Lower lobe of right lung (tissue), 2 donors: ENCODE measurements at regions not wholly inside any gene's neighbourhood (a gene's known extent, or its start where the extent isn't known, plus 50 kb on each side); places are given as distances from the start of the nearest gene placed in this dataset.

Source experiments
- ATAC-seq, 2 donors: fragments of 200-7000 bp; cut with Tn5 transposase; one replicate each; pipeline ENCODE4 v1.9.1; 2020 to 2022; ENCODE audit warnings: mild to moderate bottlenecking in 2 of 2, moderate library complexity in 2 of 2
- DNase-seq: peaks from one replicate; pipeline ENCODE4 v3.0.0-alpha.2; 2020
- H3K27ac ChIP-seq: fragments of 200-600 bp; one replicate; pipeline ENCODE4 v1.8.0; 2022
- H3K27me3 ChIP-seq: fragments of 200-600 bp; one replicate; pipeline ENCODE4 v1.8.0; 2022; ENCODE audit warnings: low read depth
- H3K36me3 ChIP-seq: fragments of 200-600 bp; one replicate; pipeline ENCODE4 v1.8.0; 2022; ENCODE audit warnings: mild to moderate bottlenecking
- H3K4me1 ChIP-seq: fragments of 200-600 bp; one replicate; pipeline ENCODE4 v1.8.0; 2022
- H3K4me3 ChIP-seq: fragments of 200-600 bp; one replicate; pipeline ENCODE4 v1.8.0; 2022; ENCODE audit warnings: mild to moderate bottlenecking
- H3K9me3 ChIP-seq: fragments of 200-600 bp; one replicate; pipeline ENCODE4 v1.8.0; 2022
- intact Hi-C: fragments of 100-400 bp; cut with DNase I; formaldehyde crosslinking; loops from one replicate; pipeline ENCODE4 v1.11.0; 2022
- TF ChIP-seq, protein P1 (sequence below): fragments of 200-600 bp; IDR thresholded peaks from one replicate; pipeline ENCODE4 v1.8.0; 2022; ENCODE audit warnings: antibody characterized with exemption, mild to moderate bottlenecking
- donor health status: DM: no; HTN: yes; CAD: no; lungs with severe emphysema.

GRCh38 chr2:144751142-144751905 is 231.4 kb upstream of the ZEB2 start:
- intact Hi-C loops: no loop called here
- Histone ChIP-seq H3K36me3 (no peaks in the 10 kb centered on the region), H3K27ac (no peak overlapping the region), H3K27me3 (no peaks in the 10 kb centered on the region), H3K4me1 (no peaks in the 10 kb centered on the region), H3K9me3 (peaks cover 24% of the 10 kb centered on the region), H3K4me3 (no peak overlapping the region)
- no peak for DNase-seq
- TF ChIP-seq, protein P1, sequence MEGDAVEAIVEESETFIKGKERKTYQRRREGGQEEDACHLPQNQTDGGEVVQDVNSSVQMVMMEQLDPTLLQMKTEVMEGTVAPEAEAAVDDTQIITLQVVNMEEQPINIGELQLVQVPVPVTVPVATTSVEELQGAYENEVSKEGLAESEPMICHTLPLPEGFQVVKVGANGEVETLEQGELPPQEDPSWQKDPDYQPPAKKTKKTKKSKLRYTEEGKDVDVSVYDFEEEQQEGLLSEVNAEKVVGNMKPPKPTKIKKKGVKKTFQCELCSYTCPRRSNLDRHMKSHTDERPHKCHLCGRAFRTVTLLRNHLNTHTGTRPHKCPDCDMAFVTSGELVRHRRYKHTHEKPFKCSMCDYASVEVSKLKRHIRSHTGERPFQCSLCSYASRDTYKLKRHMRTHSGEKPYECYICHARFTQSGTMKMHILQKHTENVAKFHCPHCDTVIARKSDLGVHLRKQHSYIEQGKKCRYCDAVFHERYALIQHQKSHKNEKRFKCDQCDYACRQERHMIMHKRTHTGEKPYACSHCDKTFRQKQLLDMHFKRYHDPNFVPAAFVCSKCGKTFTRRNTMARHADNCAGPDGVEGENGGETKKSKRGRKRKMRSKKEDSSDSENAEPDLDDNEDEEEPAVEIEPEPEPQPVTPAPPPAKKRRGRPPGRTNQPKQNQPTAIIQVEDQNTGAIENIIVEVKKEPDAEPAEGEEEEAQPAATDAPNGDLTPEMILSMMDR: no peak
- no peak for ATAC-seq

DNA sequence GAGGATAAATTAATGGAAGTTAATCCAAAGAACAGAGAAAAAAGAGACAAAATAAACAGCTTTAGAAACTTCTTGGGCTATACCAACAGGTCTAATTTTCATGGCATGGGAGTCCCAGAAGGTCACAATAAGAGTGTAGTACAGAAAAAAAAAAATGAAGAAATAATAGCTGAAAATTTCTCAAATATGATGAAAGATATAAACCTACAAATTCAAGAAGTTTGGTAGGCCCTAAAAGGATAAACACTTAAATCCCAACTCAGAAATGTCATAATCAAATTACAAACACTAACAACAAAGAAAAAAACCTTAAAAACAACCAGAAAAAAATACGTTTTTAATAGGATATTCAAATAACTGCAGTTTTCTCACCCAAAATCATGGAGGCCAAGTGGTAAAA is 229.3 kb upstream of the ZEB2 start:
- ATAC-seq: no peak
- intact Hi-C loops: no loop called here

DNA sequence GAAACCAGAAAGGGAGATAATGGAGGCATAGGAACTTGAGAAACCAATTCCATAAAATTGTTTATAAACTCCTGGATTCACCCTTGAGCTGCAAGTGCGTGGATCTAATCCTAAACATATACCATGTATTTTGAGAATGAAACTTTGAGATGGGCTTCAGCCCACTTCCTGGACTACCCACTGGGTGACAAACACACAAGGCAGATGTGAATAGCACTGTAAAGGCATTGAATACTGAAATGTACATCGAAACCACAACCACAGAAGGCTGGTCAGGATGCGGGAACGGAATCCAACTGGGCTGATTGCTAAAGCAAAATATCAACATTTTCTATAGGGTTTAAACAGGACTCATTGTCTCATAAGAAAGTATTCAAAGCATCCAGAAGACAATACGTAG is 228.5 kb upstream of the ZEB2 start:
- no peaks in the 10 kb centered on the region for H3K4me1 ChIP-seq
- intact Hi-C loops: no loop called here
- ATAC-seq (no peak), DNase-seq (no peak)
- peaks cover 24% of the 10 kb centered on the region for H3K9me3 ChIP-seq
- H3K4me3 ChIP-seq: no peak overlapping the region
- H3K36me3 ChIP-seq: no peaks in the 10 kb centered on the region
- H3K27me3 ChIP-seq: no peaks in the 10 kb centered on the region
- no peak overlapping the region for H3K27ac ChIP-seq
- TF ChIP-seq, protein P1: no peak

More for the DNA sequence above, 229.3 kb upstream of the ZEB2 start:
- no peak for DNase-seq
- Histone ChIP-seq H3K27ac (no peak overlapping the region), H3K9me3 (peaks cover 24% of the 10 kb centered on the region), H3K27me3 (no peaks in the 10 kb centered on the region), H3K4me3 (no peak overlapping the region), H3K4me1 (no peaks in the 10 kb centered on the region), H3K36me3 (no peaks in the 10 kb centered on the region)
- TF ChIP-seq, protein P1: no peak

- DNase-seq (no peak), ATAC-seq (no peak)
- intact Hi-C loops: no loop called here
Observed at GRCh38 chr2:144747571-144747970, 227.7 kb upstream of the ZEB2 start.

GRCh38 chr2:144745424-144745823 is 225.5 kb upstream of the ZEB2 start:
- TF ChIP-seq, protein P1: no peak
- DNase-seq (no peak), ATAC-seq (no peak)
- Histone ChIP-seq H3K4me3 (no peak overlapping the region), H3K9me3 (peaks cover 21% of the 10 kb centered on the region), H3K27ac (no peak overlapping the region), H3K36me3 (no peaks in the 10 kb centered on the region), H3K27me3 (no peaks in the 10 kb centered on the region), H3K4me1 (no peaks in the 10 kb centered on the region)
- intact Hi-C loops: no loop called here

More at GRCh38 chr2:144747571-144747970, 227.7 kb upstream of the ZEB2 start:
- Histone ChIP-seq H3K27me3 (no peaks in the 10 kb centered on the region), H3K4me3 (no peak overlapping the region), H3K4me1 (no peaks in the 10 kb centered on the region), H3K27ac (no peak overlapping the region), H3K36me3 (no peaks in the 10 kb centered on the region), H3K9me3 (peaks cover 24% of the 10 kb centered on the region)
- TF ChIP-seq, protein P1: no peak
